ENCODE measurements at regions not wholly inside any gene's neighbourhood (a gene's known extent, or its start where the extent isn't known, plus 50 kb on each side); places are given as distances from the start of the nearest gene placed in this dataset.
"Not testable (repeated sequence)": the region's sequence is repeated elsewhere in the genome, so short reads cannot be mapped to it uniquely, and the experiment has no call there.

DNA sequence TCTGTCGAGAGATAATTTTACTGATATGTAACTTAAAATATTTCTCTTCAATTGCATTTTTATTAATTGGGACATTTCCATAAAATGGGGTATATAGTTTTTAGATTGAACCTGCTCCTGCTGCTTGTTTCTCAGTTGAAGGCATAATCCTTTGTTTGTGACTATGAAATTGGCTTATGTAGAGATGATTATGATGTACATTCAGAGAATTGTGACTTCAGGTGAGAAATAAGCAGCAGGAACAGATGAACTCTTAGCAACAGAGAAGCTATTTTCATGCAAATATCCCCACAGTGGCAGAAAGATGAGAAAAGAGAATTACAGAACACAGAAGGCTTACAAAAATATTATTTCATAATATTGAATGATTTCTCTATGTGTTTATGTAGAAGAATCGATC, 1499.5 kb upstream of the ADGRL3 start:
- Histone ChIP-seq H3K27ac (ENCODE audit: low read depth, low read length, poor library complexity, severe bottlenecking) (no peak overlapping the region), H3K4me1 (ENCODE audit: insufficient read depth, low read length, poor library complexity, severe bottlenecking) (no peaks in the 10 kb centered on the region), H3K27me3 (replicated peaks; ENCODE audit: insufficient read depth, low read depth, low read length, poor library complexity) (no peaks in the 10 kb centered on the region), H3K4me3 (ENCODE audit: low read depth, low read length, poor library complexity, severe bottlenecking) (no peak overlapping the region), H3K36me3 (ENCODE audit: insufficient read depth, low read length, poor library complexity, severe bottlenecking) (no peaks in the 10 kb centered on the region), H3K9me3 (ENCODE audit: low read depth, low read length, poor library complexity, severe bottlenecking) (no peaks in the 10 kb centered on the region)
- intact Hi-C loops (cut with micrococcal nuclease; ENCODE audit: unreplicated experiment): no loop called here
- ChIA-PET CTCF (no interaction called here), POLR2A (ENCODE audit: low non-redundant PET) (no interaction called here)
- BruUV-seq (replicated peaks): no TSS peak
- no peak for DNase-seq (ENCODE audit: low spot score)
- TF ChIP-seq CTCF (conservative IDR thresholded peaks at IDR 0.05; ENCODE audit: low read depth, low read length) (no peak), EZH2 (IDR thresholded peaks at IDR 0.05; ENCODE audit: borderline replicate concordance, low read depth, low read length, poor library complexity, severe bottlenecking) (no peak)

- TF ChIP-seq CTCF (conservative IDR thresholded peaks at IDR 0.05; ENCODE audit: low read depth, low read length) (no peak), EZH2 (IDR thresholded peaks at IDR 0.05; ENCODE audit: borderline replicate concordance, low read depth, low read length, poor library complexity, severe bottlenecking) (no peak)
- H3K4me1 ChIP-seq (ENCODE audit: insufficient read depth, low read length, poor library complexity, severe bottlenecking): no peaks in the 10 kb centered on the region
- H3K27me3 ChIP-seq (replicated peaks; ENCODE audit: insufficient read depth, low read depth, low read length, poor library complexity): no peaks in the 10 kb centered on the region
- intact Hi-C loops (cut with micrococcal nuclease; ENCODE audit: unreplicated experiment): no loop called here
- no peak overlapping the region for H3K4me3 ChIP-seq (ENCODE audit: low read depth, low read length, poor library complexity, severe bottlenecking)
- H3K9me3 ChIP-seq (ENCODE audit: low read depth, low read length, poor library complexity, severe bottlenecking): no peaks in the 10 kb centered on the region
- CTCF ChIA-PET: no interaction called here
- POLR2A ChIA-PET (ENCODE audit: low non-redundant PET): no interaction called here
- DNase-seq (ENCODE audit: low spot score): no peak
- no TSS peak for BruUV-seq (replicated peaks)
- H3K36me3 ChIP-seq (ENCODE audit: insufficient read depth, low read length, poor library complexity, severe bottlenecking): no peaks in the 10 kb centered on the region
- H3K27ac ChIP-seq (ENCODE audit: low read depth, low read length, poor library complexity, severe bottlenecking): no peak overlapping the region
Observed at GRCh38 chr4:59704616-59705015, 1495.5 kb upstream of the ADGRL3 start.

- no peak for DNase-seq (ENCODE audit: low spot score)
- TF ChIP-seq CTCF (conservative IDR thresholded peaks at IDR 0.05; ENCODE audit: low read depth, low read length) (no peak), EZH2 (IDR thresholded peaks at IDR 0.05; ENCODE audit: borderline replicate concordance, low read depth, low read length, poor library complexity, severe bottlenecking) (no peak)
- ChIA-PET POLR2A (ENCODE audit: low non-redundant PET) (no interaction called here), CTCF (no interaction called here)
- no peaks in the 10 kb centered on the region for H3K36me3 ChIP-seq (ENCODE audit: insufficient read depth, low read length, poor library complexity, severe bottlenecking)
- no peak overlapping the region for H3K27ac ChIP-seq (ENCODE audit: low read depth, low read length, poor library complexity, severe bottlenecking)
- no TSS peak for BruUV-seq (replicated peaks)
- no peaks in the 10 kb centered on the region for H3K4me1 ChIP-seq (ENCODE audit: insufficient read depth, low read length, poor library complexity, severe bottlenecking)
- H3K27me3 ChIP-seq (replicated peaks; ENCODE audit: insufficient read depth, low read depth, low read length, poor library complexity): no peaks in the 10 kb centered on the region
- H3K9me3 ChIP-seq (ENCODE audit: low read depth, low read length, poor library complexity, severe bottlenecking): no peaks in the 10 kb centered on the region
- H3K4me3 ChIP-seq (ENCODE audit: low read depth, low read length, poor library complexity, severe bottlenecking): no peak overlapping the region
- intact Hi-C loops (cut with micrococcal nuclease; ENCODE audit: unreplicated experiment): no loop called here
Observed at GRCh38 chr4:59712470-59712869, 1487.7 kb upstream of the ADGRL3 start.

DNA sequence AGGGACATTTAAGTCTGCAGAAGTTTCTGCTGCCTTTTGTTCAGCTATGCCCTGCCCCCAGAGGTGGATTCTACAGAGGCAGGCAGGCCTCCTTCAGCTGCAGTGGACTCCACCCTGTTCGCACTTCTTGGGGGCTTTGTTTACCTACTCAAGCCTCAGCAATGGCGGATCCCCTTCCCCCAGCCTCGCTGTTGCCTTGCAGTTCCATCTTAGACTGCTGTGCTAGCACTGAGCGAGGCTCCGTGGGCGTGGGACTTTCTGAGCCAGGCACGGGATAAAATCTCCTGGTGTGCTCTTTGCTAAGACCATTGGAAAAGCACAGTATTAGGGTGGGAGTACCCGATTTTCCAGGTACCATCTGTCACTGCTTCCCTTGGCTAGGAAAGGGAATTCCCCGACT, 1475.8 kb upstream of the ADGRL3 start:
- H3K4me1 ChIP-seq (ENCODE audit: insufficient read depth, low read length, poor library complexity, severe bottlenecking); H3K9me3 ChIP-seq (ENCODE audit: low read depth, low read length, poor library complexity, severe bottlenecking); H3K27me3 ChIP-seq (replicated peaks; ENCODE audit: insufficient read depth, low read depth, low read length, poor library complexity); H3K36me3 ChIP-seq (ENCODE audit: insufficient read depth, low read length, poor library complexity, severe bottlenecking); POLR2A ChIA-PET (ENCODE audit: low non-redundant PET); intact Hi-C loops (cut with micrococcal nuclease; ENCODE audit: unreplicated experiment); CTCF ChIA-PET; DNase-seq (ENCODE audit: low spot score); H3K27ac ChIP-seq (ENCODE audit: low read depth, low read length, poor library complexity, severe bottlenecking); BruUV-seq (replicated peaks); H3K4me3 ChIP-seq (ENCODE audit: low read depth, low read length, poor library complexity, severe bottlenecking): not testable (repeated sequence)
